DND-41 (cell line): ENCODE measurements at regions not wholly inside any gene's neighbourhood (a gene's known extent, or its start where the extent isn't known, plus 50 kb on each side); places are given as distances from the start of the nearest gene placed in this dataset.

Source experiments
- ATAC-seq: fragments of 200-7000 bp; cut with Tn5 transposase; 3 replicates; pipeline ENCODE4 v1.9.1; 2021; ENCODE audit warnings: low read depth; ENCODE audit not compliant: insufficient read depth
- DNase-seq: peaks from one replicate; pipeline ENCODE4 v3.0.0-alpha.2; 2020
- H2AFZ ChIP-seq: 2 replicates; pipeline ENCODE4 v1.6.0; 2012; ENCODE audit warnings: low read depth, low read length
- H3K27ac ChIP-seq: 2 replicates; pipeline ENCODE4 v1.5.1; 2012; ENCODE audit warnings: low read length, inconsistent platforms
- H3K27me3 ChIP-seq: fragments of 200-600 bp; sonication (generic); 2 replicates; pipeline ENCODE4 v1.6.0; 2012; ENCODE audit warnings: low read length, mild to moderate bottlenecking, inconsistent platforms; ENCODE audit not compliant: insufficient read depth, poor library complexity
- H3K36me3 ChIP-seq: 2 replicates; pipeline ENCODE4 v1.5.1; 2012; ENCODE audit warnings: low read length, inconsistent platforms; ENCODE audit not compliant: insufficient read depth
- H3K4me1 ChIP-seq: 2 replicates; pipeline ENCODE4 v1.5.1; 2012; ENCODE audit warnings: mild to moderate bottlenecking, low read length; ENCODE audit not compliant: insufficient read depth
- H3K4me2 ChIP-seq: 2 replicates; pipeline ENCODE4 v1.6.0; 2012; ENCODE audit warnings: mild to moderate bottlenecking, moderate library complexity, low read length, inconsistent platforms; ENCODE audit not compliant: insufficient read depth
- H3K4me3 ChIP-seq, 2 experiments: fragments of 200-600 bp in 1 of 2; shearing (Covaris generic) in 1 of 2; 2 replicates each; pipeline ENCODE4 v1.5.1; 2012 to 2016; ENCODE audit warnings: inconsistent platforms in 2 of 2, low read length in 2 of 2, mild to moderate bottlenecking in 2 of 2, low read depth in 1 of 2, moderate library complexity in 1 of 2
- H3K79me2 ChIP-seq: 2 replicates; pipeline ENCODE4 v1.6.0; 2012; ENCODE audit warnings: low read length, inconsistent platforms; ENCODE audit not compliant: insufficient read depth
- H3K9ac ChIP-seq: 2 replicates; pipeline ENCODE4 v1.6.0; 2012; ENCODE audit warnings: low read depth, mild to moderate bottlenecking, inconsistent platforms, low read length, moderate library complexity
- H3K9me3 ChIP-seq: 2 replicates; pipeline ENCODE4 v1.5.1; 2012; ENCODE audit warnings: low read length, moderate library complexity, mild to moderate bottlenecking, inconsistent platforms; ENCODE audit not compliant: insufficient read depth, severe bottlenecking
- H4K20me1 ChIP-seq: 2 replicates; pipeline ENCODE4 v1.6.0; 2012; ENCODE audit warnings: low read length; ENCODE audit not compliant: insufficient read depth
- CTCF ChIP-seq: IDR thresholded peaks from 2 replicates; pipeline ENCODE4 v1.5.1; 2012; ENCODE audit warnings: borderline replicate concordance, low read length, moderate library complexity, mild to moderate bottlenecking; ENCODE audit not compliant: poor library complexity, severe bottlenecking; ENCODE audit errors: extremely low read depth
- EZH2 ChIP-seq: IDR thresholded peaks from 3 replicates; pipeline ENCODE4 v1.6.1; 2012; ENCODE audit warnings: borderline replicate concordance, low read depth, mild to moderate bottlenecking, moderate library complexity, low read length, inconsistent platforms; ENCODE audit not compliant: severe bottlenecking

DNA sequence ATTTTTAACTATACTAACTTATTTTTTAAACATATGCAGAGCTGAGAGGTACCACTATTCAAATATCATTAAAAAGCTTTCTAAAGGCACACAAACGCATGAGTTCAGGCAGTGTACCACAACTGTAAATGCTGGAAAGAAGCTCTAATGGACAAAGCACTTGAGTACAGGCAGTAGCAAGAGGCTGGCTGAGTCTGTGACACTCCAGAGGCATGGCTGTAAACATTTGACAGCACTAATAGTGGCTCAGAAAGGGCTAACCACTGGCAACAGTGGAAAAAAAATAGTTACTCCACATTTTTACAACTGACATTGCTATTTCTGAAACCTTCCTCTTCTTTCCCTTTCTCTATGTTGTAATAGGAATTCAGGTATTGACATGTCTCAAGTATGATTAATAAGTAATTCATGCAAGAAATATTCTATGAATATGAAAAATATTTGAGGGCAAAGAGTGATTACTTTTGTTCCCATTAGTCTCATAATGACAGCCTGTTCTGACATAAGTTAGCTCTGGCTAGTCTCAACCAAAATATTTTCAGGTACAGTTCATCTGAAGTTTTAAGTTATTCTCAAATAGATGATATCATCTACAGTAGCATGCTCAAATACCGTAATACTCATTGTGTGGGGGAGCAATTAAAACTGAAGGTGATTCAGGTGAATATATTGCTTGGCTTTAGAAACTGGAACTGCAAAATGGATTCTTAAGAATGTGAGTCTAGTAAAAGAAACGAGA is 324.0 kb upstream of the POT1 start:
- no peak overlapping the region for H2AFZ ChIP-seq
- H3K79me2 ChIP-seq: no peaks in the 10 kb centered on the region
- no peak overlapping the region for H3K4me3 ChIP-seq
- no peaks in the 10 kb centered on the region for H3K9me3 ChIP-seq
- H4K20me1 ChIP-seq: no peaks in the 10 kb centered on the region
- ATAC-seq (no peak), DNase-seq (no peak)
- no peak overlapping the region for H3K4me2 ChIP-seq
- no peak overlapping the region for H3K9ac ChIP-seq
- no peaks in the 10 kb centered on the region for H3K36me3 ChIP-seq
- H3K4me1 ChIP-seq: no peaks in the 10 kb centered on the region
- TF ChIP-seq CTCF (no peak), EZH2 (no peak)
- no peak overlapping the region for H3K27ac ChIP-seq
- H3K27me3 ChIP-seq: no peaks in the 10 kb centered on the region

DNA sequence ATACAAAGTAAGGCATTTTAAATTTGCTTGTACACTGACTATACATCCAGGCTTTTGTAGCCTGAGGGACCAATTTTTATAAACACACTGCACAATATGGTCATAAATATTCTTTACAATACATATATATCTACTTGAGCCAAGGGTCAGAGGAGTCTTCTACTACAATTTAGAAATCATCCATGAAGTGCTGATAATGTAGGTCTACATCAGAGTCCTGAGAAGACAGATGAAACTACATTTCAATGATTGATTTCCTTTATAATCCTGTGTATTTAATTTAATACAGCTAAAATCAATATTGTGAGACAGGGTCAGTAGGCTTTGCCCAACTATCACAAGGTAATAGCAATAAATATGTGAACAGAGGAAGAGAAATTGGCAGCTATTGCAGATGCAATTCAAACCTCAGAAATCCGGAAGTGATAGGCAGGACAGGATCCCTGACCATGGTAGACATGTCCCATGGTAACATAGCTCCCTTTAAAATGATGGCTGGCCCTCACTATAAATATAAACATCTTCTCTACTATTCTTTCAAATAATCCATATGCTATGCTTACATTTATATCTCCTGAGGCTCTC is 318.0 kb upstream of the POT1 start:
- TF ChIP-seq CTCF (no peak), EZH2 (no peak)
- Histone ChIP-seq H3K4me1 (no peaks in the 10 kb centered on the region), H3K4me3 (no peak overlapping the region), H3K9ac (no peak overlapping the region), H3K27me3 (no peaks in the 10 kb centered on the region), H3K9me3 (no peaks in the 10 kb centered on the region), H3K79me2 (no peaks in the 10 kb centered on the region), H3K27ac (no peak overlapping the region), H3K4me2 (no peak overlapping the region), H4K20me1 (no peaks in the 10 kb centered on the region), H3K36me3 (no peaks in the 10 kb centered on the region), H2AFZ (no peak overlapping the region)
- DNase-seq (no peak), ATAC-seq (no peak)

DNA sequence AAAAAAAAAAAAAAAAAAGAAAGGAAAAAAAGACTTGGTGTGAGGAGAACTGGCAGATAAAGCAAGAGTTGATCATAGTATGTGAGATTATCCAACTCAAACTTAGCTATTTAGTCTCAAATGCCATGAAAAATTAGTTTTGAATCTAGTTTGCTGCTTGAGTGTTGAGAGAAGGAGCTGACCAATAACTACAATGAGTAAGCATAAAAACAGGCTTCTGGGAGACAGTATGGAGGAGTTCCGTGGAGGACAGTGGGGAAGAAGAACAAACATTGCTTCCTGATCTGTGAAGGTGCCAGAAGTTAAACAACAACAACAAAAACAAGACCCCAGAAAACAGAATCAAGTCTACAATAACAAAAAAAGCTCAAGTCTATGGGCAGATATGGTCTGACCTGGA is 317.1 kb upstream of the POT1 start:
- no peak overlapping the region for H2AFZ ChIP-seq
- TF ChIP-seq EZH2: no peak
- TF ChIP-seq CTCF: no peak

More for the DNA sequence above, 317.1 kb upstream of the POT1 start:
- DNase-seq (no peak), ATAC-seq (no peak)
- H3K9me3 ChIP-seq: no peaks in the 10 kb centered on the region
- H3K27ac ChIP-seq: no peak overlapping the region
- no peak overlapping the region for H3K4me2 ChIP-seq
- no peaks in the 10 kb centered on the region for H3K27me3 ChIP-seq
- no peaks in the 10 kb centered on the region for H3K4me1 ChIP-seq
- H3K9ac ChIP-seq: no peak overlapping the region
- H4K20me1 ChIP-seq: no peaks in the 10 kb centered on the region
- no peaks in the 10 kb centered on the region for H3K79me2 ChIP-seq
- H3K4me3 ChIP-seq: no peak overlapping the region
- H3K36me3 ChIP-seq: no peaks in the 10 kb centered on the region
